H9 (cell line): ENCODE measurements at regions not wholly inside any gene's neighbourhood (a gene's known extent, or its start where the extent isn't known, plus 50 kb on each side); places are given as distances from the start of the nearest gene placed in this dataset.

ENCODE experiments used
- DNase-seq: peaks from one replicate; pipeline ENCODE4 v3.0.0-alpha.2; 2017
- H2AFZ ChIP-seq: one replicate; pipeline ENCODE4 v1.6.1; 2013; ENCODE audit warnings: mild to moderate bottlenecking, low read length, control low read depth, moderate library complexity
- H2AK5ac ChIP-seq: 2 replicates; pipeline ENCODE4 v1.6.1; 2013; ENCODE audit warnings: low read length, control low read depth, mixed read lengths; ENCODE audit not compliant: insufficient read length
- H2BK120ac ChIP-seq: one replicate; pipeline ENCODE4 v1.6.1; 2013; ENCODE audit warnings: low read depth, mild to moderate bottlenecking, low read length, control low read depth, inconsistent platforms; ENCODE audit not compliant: poor library complexity, severe bottlenecking
- H2BK12ac ChIP-seq: 2 replicates; pipeline ENCODE4 v1.6.1; 2013; ENCODE audit warnings: low read length, control low read depth, mixed read lengths, low read depth; ENCODE audit not compliant: insufficient read length
- H2BK15ac ChIP-seq: 2 replicates; pipeline ENCODE4 v1.6.1; 2013; ENCODE audit warnings: low read depth, low read length, control low read depth
- H2BK20ac ChIP-seq: one replicate; pipeline ENCODE4 v1.6.1; 2013; ENCODE audit warnings: low read depth, mild to moderate bottlenecking, low read length, control low read depth, inconsistent platforms; ENCODE audit not compliant: poor library complexity, severe bottlenecking
- H2BK5ac ChIP-seq: 2 replicates; pipeline ENCODE4 v1.6.1; 2013; ENCODE audit warnings: low read length, control low read depth, mixed read lengths; ENCODE audit not compliant: insufficient read length
- H3K14ac ChIP-seq: 2 replicates; pipeline ENCODE4 v1.6.1; 2013; ENCODE audit warnings: low read length, control low read depth; ENCODE audit not compliant: insufficient read depth
- H3K18ac ChIP-seq: 2 replicates; pipeline ENCODE4 v1.6.1; 2013; ENCODE audit warnings: low read depth, mild to moderate bottlenecking, mixed read lengths, low read length, control low read depth; ENCODE audit not compliant: insufficient read length
- H3K23ac ChIP-seq: 2 replicates; pipeline ENCODE4 v1.6.1; 2013; ENCODE audit warnings: low read length, control low read depth, mixed read lengths, low read depth; ENCODE audit not compliant: insufficient read length
- H3K23me2 ChIP-seq: 2 replicates; pipeline ENCODE4 v1.6.1; 2013; ENCODE audit warnings: low read depth, mild to moderate bottlenecking, mixed read lengths, low read length, control low read depth; ENCODE audit not compliant: insufficient read length, poor library complexity, severe bottlenecking
- H3K27ac ChIP-seq: 2 replicates; pipeline ENCODE4 v1.5.1; 2013; ENCODE audit warnings: low read length, control low read depth, mixed read lengths, low read depth; ENCODE audit not compliant: insufficient read length
- H3K27me3 ChIP-seq: 2 replicates; pipeline ENCODE4 v1.6.1; 2013; ENCODE audit warnings: low read length, control low read depth, inconsistent platforms; ENCODE audit not compliant: insufficient read depth
- H3K4ac ChIP-seq: 2 replicates; pipeline ENCODE4 v1.6.1; 2013; ENCODE audit warnings: low read depth, mild to moderate bottlenecking, control low read depth, inconsistent platforms, low read length, moderate library complexity
- H3K4me1 ChIP-seq: 2 replicates; pipeline ENCODE4 v1.6.1; 2013; ENCODE audit warnings: low read length, control low read depth, inconsistent platforms; ENCODE audit not compliant: insufficient read depth
- H3K4me2 ChIP-seq: 2 replicates; pipeline ENCODE4 v1.6.1; 2013; ENCODE audit warnings: low read length, control low read depth, mixed read lengths; ENCODE audit not compliant: insufficient read length, insufficient read depth
- H3K56ac ChIP-seq: 2 replicates; pipeline ENCODE4 v1.6.1; 2013; ENCODE audit warnings: low read depth, mild to moderate bottlenecking, mixed read lengths, low read length, control low read depth; ENCODE audit not compliant: insufficient read length
- H3K79me1 ChIP-seq: 2 replicates; pipeline ENCODE4 v1.6.1; 2013; ENCODE audit warnings: low read depth, mild to moderate bottlenecking, moderate library complexity, low read length, control low read depth, inconsistent platforms; ENCODE audit not compliant: insufficient read depth, poor library complexity, severe bottlenecking
- H3K79me2 ChIP-seq: 2 replicates; pipeline ENCODE4 v1.6.1; 2013; ENCODE audit warnings: low read length, control low read depth, inconsistent platforms; ENCODE audit not compliant: insufficient read depth
- H3K9ac ChIP-seq: 2 replicates; pipeline ENCODE4 v1.6.1; 2013; ENCODE audit warnings: low read length, control low read depth, mixed read lengths; ENCODE audit not compliant: insufficient read length; ENCODE audit errors: extremely low read depth
- H3K9me3 ChIP-seq: one replicate; pipeline ENCODE4 v1.6.1; 2013; ENCODE audit warnings: low read depth, low read length, inconsistent platforms; ENCODE audit not compliant: control insufficient read depth
- H3T11ph ChIP-seq: one replicate; pipeline ENCODE4 v1.6.1; 2013; ENCODE audit warnings: mild to moderate bottlenecking, low read length, control low read depth, inconsistent platforms
- H4K20me1 ChIP-seq: one replicate; pipeline ENCODE4 v1.6.1; 2013; ENCODE audit not compliant: control insufficient read depth, insufficient read length, insufficient read depth
- H4K5ac ChIP-seq: 2 replicates; pipeline ENCODE4 v1.6.1; 2013; ENCODE audit warnings: low read depth, mild to moderate bottlenecking, mixed read lengths, low read length, control low read depth; ENCODE audit not compliant: insufficient read length
- H4K8ac ChIP-seq: replicated peaks from 2 replicates; pipeline ENCODE4 v1.6.1; 2013; ENCODE audit warnings: low read length, control low read depth, mixed read lengths, low read depth; ENCODE audit not compliant: insufficient read length
- H4K91ac ChIP-seq: 2 replicates; pipeline ENCODE4 v1.6.1; 2013; ENCODE audit warnings: low read depth, mild to moderate bottlenecking, moderate library complexity, mixed read lengths, low read length, control low read depth; ENCODE audit not compliant: insufficient read length
- H3K27ac Mint-ChIP-seq, 3 experiments: 2 replicates in 2 of 3; 3 replicates in 1 of 3; pipeline ENCODE4 v1.8.0; 2020 to 2021; ENCODE audit warnings: mixed read lengths in 3 of 3, mild to moderate bottlenecking in 1 of 3, moderate library complexity in 1 of 3
- H3K27me3 Mint-ChIP-seq: 2 replicates; pipeline ENCODE4 v1.8.0; 2021; ENCODE audit warnings: low read depth, mild to moderate bottlenecking, moderate library complexity, mixed read lengths
- H3K36me3 Mint-ChIP-seq, 3 experiments: 2 replicates in 2 of 3; 3 replicates in 1 of 3; pipeline ENCODE4 v1.8.0; 2020 to 2021; ENCODE audit warnings: low read depth in 3 of 3, mixed read lengths in 3 of 3; ENCODE audit not compliant: insufficient read depth in 1 of 3
- H3K4me1 Mint-ChIP-seq, 2 experiments: 2 replicates each; pipeline ENCODE4 v1.8.0; 2020; ENCODE audit warnings: mixed read lengths in 2 of 2
- H3K4me3 Mint-ChIP-seq, 2 experiments: 2 replicates in 1 of 2; 3 replicates in 1 of 2; pipeline ENCODE4 v1.8.0; 2020 to 2021; ENCODE audit warnings: mild to moderate bottlenecking in 2 of 2, mixed read lengths in 2 of 2, moderate library complexity in 1 of 2
- H3K9me3 Mint-ChIP-seq, 2 experiments: 2 replicates in 1 of 2; 3 replicates in 1 of 2; pipeline ENCODE4 v1.8.0; 2020; ENCODE audit warnings: mild to moderate bottlenecking in 2 of 2, mixed read lengths in 2 of 2, moderate library complexity in 1 of 2
- CTCF ChIP-seq: fragments of 200-600 bp; sonication (generic); conservative IDR thresholded peaks from 3 replicates; pipeline ENCODE4 v1.8.0; 2021; ENCODE audit warnings: antibody characterized with exemption, mild to moderate bottlenecking
- WGBS: extraction: QIAGEN DNeasy Blood & Tissue Kit; methylation state at CpG from one replicate; pipeline ENCODE4 v1.1.7; 2013; ENCODE audit warnings: missing lambda C conversion rate, low lambda C conversion rate, mixed read lengths; ENCODE audit not compliant: insufficient read length; ENCODE audit errors: extremely low coverage; 5-methylcytosine and 5-hydroxymethylcytosine counted together

- TF ChIP-seq CTCF = no peak; the same call in 2 of the 3 replicates
- Histone ChIP-seq H4K5ac (no peak overlapping the region), H3K14ac (no peak overlapping the region), H3K4me1 (no peaks in the 10 kb centered on the region), H3K79me2 (no peaks in the 10 kb centered on the region), H3K9ac (no peak overlapping the region), H3K27ac (no peak overlapping the region), H3K56ac (no peak overlapping the region), H3K23me2 (no peaks in the 10 kb centered on the region), H2BK5ac (no peak overlapping the region), H3K27me3 (no peaks in the 10 kb centered on the region), H2AK5ac (no peak overlapping the region), H4K20me1 (no peaks in the 10 kb centered on the region), H2AFZ (no peak overlapping the region), H3K4me2 (no peak overlapping the region), H3K4ac (no peak overlapping the region), H2BK20ac (no peak overlapping the region), H4K91ac (no peak overlapping the region), H4K8ac (no peak overlapping the region), H2BK12ac (no peak overlapping the region), H3K18ac (no peak overlapping the region), H3K23ac (no peak overlapping the region), H3K79me1 (no peaks in the 10 kb centered on the region), H2BK15ac (no peak overlapping the region; the same call in 1 of the 2 replicates), H2BK120ac (no peak overlapping the region), H3K9me3 (no peaks in the 10 kb centered on the region), H3T11ph (no peak overlapping the region)
- Mint-ChIP-seq H3K4me1 (peaks cover 17 to 20% of the 10 kb centered on the region in 2 experiments; a peak in 3 of 4 replicates), H3K9me3 (no peaks in the 10 kb centered on the region), H3K4me3 (no peak overlapping the region), H3K27ac (no peak overlapping the region), H3K36me3 (peaks cover 0 to 6% (median 3%) of the 10 kb centered on the region in 3 experiments; a peak in 3 of 7 replicates), H3K27me3 (peaks cover 7% of the 10 kb centered on the region)
- no peak for DNase-seq
- no CpG with 5 or more reads among the region's 3 CpGs for WGBS
Measured at GRCh38 chr1:39089931-39090521, 63.9 kb downstream of the NDUFS5 start.
